T-cell (primary cell): ENCODE measurements at regions not wholly inside any gene's neighbourhood (a gene's known extent, or its start where the extent isn't known, plus 50 kb on each side); places are given as distances from the start of the nearest gene placed in this dataset.

ENCODE experiments used
- ATAC-seq, 4 experiments: fragments of 200-7000 bp in 3 of 4; fragments of 150-1000 bp in 1 of 4; cut with Tn5 transposase; replicated peaks in 1 of 4; 1 replicate in 3 of 4; 2 replicates in 1 of 4; pipeline ENCODE4 v1.10.0; 2021; ENCODE audit warnings: moderate library complexity in 3 of 4, mild to moderate bottlenecking in 2 of 4, moderate number of reproducible peaks in 1 of 4
- CTCF ChIA-PET, 2 donors: fragments of 300-600 bp; sonication (Branson Sonifier 250); formaldehyde crosslinking; loops; one replicate each; lab custom pipeline; 2022; ENCODE audit warnings: antibody characterized with exemption in 2 of 2; lab: Charles Lee
- POLR2A ChIA-PET, 2 donors: fragments of 300-600 bp; sonication (Branson Sonifier 250); formaldehyde crosslinking; loops; one replicate each; lab custom pipeline; 2022; ENCODE audit warnings: antibody characterized with exemption in 2 of 2; lab: Charles Lee
- DNase-seq, 35 experiments: peaks; one replicate each; pipeline versions ENCODE4 v3.0.0 to v3.0.0-alpha.2; 2013 to 2023
- H3K27ac ChIP-seq: one replicate; pipeline ENCODE4 v1.5.1; 2013; ENCODE audit warnings: low read length
- H3K27me3 ChIP-seq, 2 experiments: replicated peaks in 1 of 2; 1 replicate in 1 of 2; 2 replicates in 1 of 2; pipeline versions ENCODE4 v1.6.1 to v1.7.0; 2013; ENCODE audit warnings: low read length in 1 of 2, mixed read lengths in 1 of 2; ENCODE audit not compliant: control insufficient read depth in 2 of 2, insufficient read depth in 2 of 2; ENCODE audit errors: extremely low read depth in 1 of 2
- H3K36me3 ChIP-seq, 2 donors: 1 replicate in 1 of 2; 2 replicates in 1 of 2; pipeline versions ENCODE4 v1.6.1 to v1.7.0; 2013; ENCODE audit warnings: low read length in 1 of 2; ENCODE audit not compliant: control insufficient read depth in 2 of 2, insufficient read depth in 1 of 2; ENCODE audit errors: extremely low read depth in 1 of 2
- H3K4me1 ChIP-seq, 2 experiments: 1 replicate in 1 of 2; 2 replicates in 1 of 2; pipeline versions ENCODE4 v1.6.1 to v1.7.0; 2013; ENCODE audit warnings: low read length in 2 of 2, mixed read lengths in 1 of 2; ENCODE audit not compliant: insufficient read depth in 2 of 2, control insufficient read depth in 1 of 2; ENCODE audit errors: extremely low read depth in 1 of 2
- H3K4me3 ChIP-seq, 2 donors: 1 replicate in 1 of 2; 2 replicates in 1 of 2; pipeline versions ENCODE4 v1.5.1 to v1.7.0; 2013; ENCODE audit warnings: mild to moderate bottlenecking in 2 of 2, low read length in 1 of 2, moderate library complexity in 1 of 2; ENCODE audit not compliant: control insufficient read depth in 1 of 2; ENCODE audit errors: extremely low read depth in 1 of 2
- H3K9me3 ChIP-seq: 2 replicates; pipeline ENCODE4 v1.7.0; 2013
- H3K27ac Mint-ChIP-seq, 2 donors: one replicate each; pipeline ENCODE4 v1.8.0; 2020 to 2021; ENCODE audit warnings: mild to moderate bottlenecking in 2 of 2, mixed read lengths in 2 of 2
- H3K27me3 Mint-ChIP-seq, 2 donors: one replicate each; pipeline ENCODE4 v1.8.0; 2021 to 2022; ENCODE audit warnings: mixed read lengths in 2 of 2
- H3K36me3 Mint-ChIP-seq: one replicate; pipeline ENCODE4 v1.8.0; 2021; ENCODE audit warnings: mixed read lengths
- H3K4me1 Mint-ChIP-seq, 3 donors: one replicate each; pipeline ENCODE4 v1.8.0; 2020 to 2022; ENCODE audit warnings: mixed read lengths in 3 of 3, mild to moderate bottlenecking in 1 of 3
- H3K4me3 Mint-ChIP-seq, 3 donors: one replicate each; pipeline ENCODE4 v1.8.0; 2020 to 2022; ENCODE audit warnings: mild to moderate bottlenecking in 3 of 3, mixed read lengths in 3 of 3, moderate library complexity in 3 of 3
- H3K9me3 Mint-ChIP-seq, 3 donors: one replicate each; pipeline ENCODE4 v1.8.0; 2020 to 2022; ENCODE audit warnings: mixed read lengths in 3 of 3
- WGBS: methylation state at CpG from one replicate; pipeline ENCODE4 v1.1.5; 2013; ENCODE audit warnings: missing lambda C conversion rate; ENCODE audit not compliant: insufficient coverage; 5-methylcytosine and 5-hydroxymethylcytosine counted together

DNA sequence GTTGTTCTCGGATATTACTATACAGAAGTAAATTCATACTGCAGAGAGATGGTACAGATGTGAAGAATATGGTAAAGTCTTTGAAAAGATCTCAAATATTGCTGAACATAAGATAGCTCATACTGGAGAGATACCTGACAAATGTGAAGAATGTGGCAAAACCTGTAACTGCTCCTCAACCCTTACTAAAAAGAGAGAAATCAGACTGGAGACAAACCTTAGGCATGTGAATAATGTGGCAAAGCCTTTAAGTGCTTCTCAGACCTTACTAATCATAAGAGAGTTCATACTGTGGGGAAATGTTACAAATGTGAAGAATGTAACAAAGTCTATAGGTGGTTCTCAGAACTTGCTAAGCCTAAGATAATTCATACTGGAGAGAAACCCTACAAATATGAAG, 986.0 kb upstream of the TSPY4 start:
- H3K4me1 ChIP-seq, result no peaks in the 10 kb centered on the region
- no peak overlapping the region for H3K4me3 ChIP-seq
- ChIA-PET CTCF (no interaction called here), POLR2A (no interaction called here)
- no peaks in the 10 kb centered on the region for H3K27me3 ChIP-seq
- no peak for ATAC-seq
- H3K9me3 ChIP-seq, result no peaks in the 10 kb centered on the region
- no peak for DNase-seq
- no peaks in the 10 kb centered on the region for H3K4me1 Mint-ChIP-seq
- WGBS, result no CpG with 5 or more reads among the region's 1 CpG
- no peak overlapping the region for H3K27ac Mint-ChIP-seq
- no peaks in the 10 kb centered on the region for H3K36me3 ChIP-seq
- no peak overlapping the region for H3K4me3 Mint-ChIP-seq
- H3K9me3 Mint-ChIP-seq, result no peaks in the 10 kb centered on the region
- H3K27ac ChIP-seq, result no peak overlapping the region
- H3K27me3 Mint-ChIP-seq, result no peaks in the 10 kb centered on the region
- no peaks in the 10 kb centered on the region for H3K36me3 Mint-ChIP-seq

DNA sequence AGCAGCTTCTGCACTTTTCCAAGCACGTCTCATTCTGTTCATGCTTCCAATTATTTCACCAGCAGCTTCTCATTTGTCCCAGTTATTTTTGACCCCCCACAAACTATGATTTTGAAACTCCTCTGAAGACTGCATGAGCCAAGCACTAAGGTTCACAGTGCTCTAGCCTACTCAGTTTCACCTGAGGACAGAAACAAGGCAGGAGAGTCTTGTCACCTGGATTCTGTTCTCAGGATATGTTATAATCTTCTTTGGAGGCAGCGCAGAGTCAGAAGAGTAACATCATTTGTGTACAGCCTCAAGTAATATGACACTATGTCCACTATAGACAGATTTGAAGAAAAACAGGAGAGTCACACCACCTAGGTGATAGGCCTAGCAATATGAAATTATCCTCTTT, 985.1 kb upstream of the TSPY4 start:
- no CpG with 5 or more reads among the region's 2 CpGs for WGBS

GRCh38 chrY:8358161-8358560, 979.1 kb upstream of the TSPY4 start:
- Histone ChIP-seq H3K36me3 (no peaks in the 10 kb centered on the region), H3K9me3 (no peaks in the 10 kb centered on the region), H3K4me3 (no peak overlapping the region), H3K27me3 (no peaks in the 10 kb centered on the region), H3K27ac (no peak overlapping the region), H3K4me1 (no peaks in the 10 kb centered on the region)
- POLR2A ChIA-PET, result no interaction called here
- DNase-seq (no peak), ATAC-seq (no peak)
- Mint-ChIP-seq H3K9me3 (no peaks in the 10 kb centered on the region), H3K27ac (no peak overlapping the region), H3K4me1 (no peaks in the 10 kb centered on the region), H3K36me3 (no peaks in the 10 kb centered on the region), H3K27me3 (no peaks in the 10 kb centered on the region), H3K4me3 (no peak overlapping the region)
- CTCF ChIA-PET, result no interaction called here

More for the DNA sequence above, 985.1 kb upstream of the TSPY4 start:
- H3K27me3 ChIP-seq, result no peaks in the 10 kb centered on the region
- DNase-seq (no peak), ATAC-seq (no peak)
- Mint-ChIP-seq H3K36me3 (no peaks in the 10 kb centered on the region), H3K4me3 (no peak overlapping the region), H3K27ac (no peak overlapping the region), H3K27me3 (no peaks in the 10 kb centered on the region), H3K4me1 (no peaks in the 10 kb centered on the region), H3K9me3 (no peaks in the 10 kb centered on the region)
- H3K9me3 ChIP-seq, result no peaks in the 10 kb centered on the region
- H3K27ac ChIP-seq, result no peak overlapping the region
- no peak overlapping the region for H3K4me3 ChIP-seq
- CTCF ChIA-PET, result no interaction called here
- H3K4me1 ChIP-seq, result no peaks in the 10 kb centered on the region
- POLR2A ChIA-PET, result no interaction called here
- no peaks in the 10 kb centered on the region for H3K36me3 ChIP-seq

DNA sequence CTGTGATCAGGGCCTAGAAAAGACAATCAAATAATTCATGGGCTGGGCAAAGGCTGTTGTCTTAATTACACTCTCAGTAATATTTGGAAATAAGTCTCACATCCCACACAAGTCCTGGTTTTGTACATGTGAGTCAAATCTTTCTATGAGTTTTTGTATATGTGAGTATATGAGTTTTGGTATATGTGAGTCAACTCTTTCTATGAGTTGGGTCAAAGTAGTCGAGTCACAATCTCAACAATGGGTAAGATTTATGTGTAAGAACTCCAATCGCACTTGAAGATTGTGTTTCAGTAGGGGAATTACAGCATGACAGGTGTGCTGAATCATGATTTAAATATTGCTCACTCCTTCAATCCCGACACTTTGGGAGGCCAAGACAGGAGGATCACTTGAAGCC, 975.5 kb upstream of the TSPY4 start:
- Histone ChIP-seq H3K4me1 (no peaks in the 10 kb centered on the region), H3K27me3 (no peaks in the 10 kb centered on the region), H3K27ac (no peak overlapping the region), H3K36me3 (no peaks in the 10 kb centered on the region), H3K4me3 (no peak overlapping the region), H3K9me3 (no peaks in the 10 kb centered on the region)
- Mint-ChIP-seq H3K4me1 (no peaks in the 10 kb centered on the region), H3K36me3 (no peaks in the 10 kb centered on the region), H3K4me3 (no peak overlapping the region), H3K9me3 (no peaks in the 10 kb centered on the region), H3K27me3 (no peaks in the 10 kb centered on the region), H3K27ac (no peak overlapping the region)
- POLR2A ChIA-PET, result no interaction called here
- no CpG with 5 or more reads among the region's 3 CpGs for WGBS
- CTCF ChIA-PET, result no interaction called here
- ATAC-seq (no peak), DNase-seq (no peak)

DNA sequence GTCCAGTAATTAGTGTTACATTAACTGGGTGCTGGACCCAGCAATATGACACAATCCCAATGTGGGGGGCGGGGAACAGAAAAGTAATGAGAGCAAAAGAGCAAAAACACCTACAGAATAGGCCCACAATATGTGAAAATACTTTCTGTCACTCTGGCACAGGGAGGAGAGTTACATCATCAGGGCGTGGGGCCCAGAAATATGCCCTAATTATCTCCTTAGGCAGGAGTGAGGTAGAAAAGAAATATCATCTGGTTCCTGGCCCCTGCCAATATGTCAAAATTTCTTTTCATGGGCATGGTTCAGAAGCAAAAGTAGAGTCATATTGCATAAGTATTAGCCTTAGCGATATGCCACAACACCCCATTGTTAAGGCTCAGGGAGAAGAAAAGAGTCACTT, 959.8 kb upstream of the TSPY4 start:
- CTCF ChIA-PET, result no interaction called here
- Histone ChIP-seq H3K4me3 (no peak overlapping the region), H3K27ac (no peak overlapping the region), H3K9me3 (no peaks in the 10 kb centered on the region), H3K4me1 (no peaks in the 10 kb centered on the region), H3K36me3 (no peaks in the 10 kb centered on the region), H3K27me3 (no peaks in the 10 kb centered on the region)
- no peaks in the 10 kb centered on the region for H3K9me3 Mint-ChIP-seq
- no CpG with 5 or more reads among the region's 3 CpGs for WGBS
- no peak overlapping the region for H3K27ac Mint-ChIP-seq
- no peaks in the 10 kb centered on the region for H3K27me3 Mint-ChIP-seq
- H3K4me3 Mint-ChIP-seq, result no peak overlapping the region
- no peak for ATAC-seq
- H3K36me3 Mint-ChIP-seq, result no peaks in the 10 kb centered on the region
- no peak for DNase-seq
- POLR2A ChIA-PET, result no interaction called here
- no peaks in the 10 kb centered on the region for H3K4me1 Mint-ChIP-seq

- H3K36me3 ChIP-seq, result no peaks in the 10 kb centered on the region
- Mint-ChIP-seq H3K4me1 (no peaks in the 10 kb centered on the region), H3K27me3 (no peaks in the 10 kb centered on the region), H3K9me3 (no peaks in the 10 kb centered on the region), H3K36me3 (no peaks in the 10 kb centered on the region), H3K27ac (no peak overlapping the region), H3K4me3 (no peak overlapping the region)
- POLR2A ChIA-PET, result no interaction called here
- no peaks in the 10 kb centered on the region for H3K9me3 ChIP-seq
- CTCF ChIA-PET, result no interaction called here
- no peaks in the 10 kb centered on the region for H3K4me1 ChIP-seq
- no peak overlapping the region for H3K27ac ChIP-seq
- WGBS, result 80% methylated on average over 2 of the region's 3 CpGs
- no peak overlapping the region for H3K4me3 ChIP-seq
- ATAC-seq, result no peak
- DNase-seq, result no peak
- no peaks in the 10 kb centered on the region for H3K27me3 ChIP-seq
These were observed 957.5 kb upstream of the TSPY4 start for GRCh38 chrY:8379800-8380199.

DNA sequence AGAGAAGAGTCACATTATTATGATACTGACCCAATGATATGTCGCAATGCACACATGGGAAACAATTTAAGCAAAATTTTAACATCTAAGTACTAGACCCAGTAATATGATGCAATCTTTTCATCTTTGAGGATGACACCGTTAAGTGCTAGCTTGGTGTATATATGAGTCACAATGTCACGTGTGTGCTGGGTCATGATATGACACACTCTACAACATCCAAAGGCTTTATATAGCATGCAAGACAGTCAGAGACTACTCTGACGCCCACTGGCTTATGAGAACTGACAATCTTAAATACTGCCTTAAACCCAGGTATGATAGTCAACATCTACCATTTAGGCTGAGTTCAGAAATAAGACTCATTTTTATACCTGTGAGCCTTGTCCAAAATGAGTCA, 955.8 kb upstream of the TSPY4 start:
- Mint-ChIP-seq H3K4me1 (no peaks in the 10 kb centered on the region), H3K27me3 (no peaks in the 10 kb centered on the region), H3K9me3 (no peaks in the 10 kb centered on the region), H3K27ac (no peak overlapping the region), H3K36me3 (no peaks in the 10 kb centered on the region), H3K4me3 (no peak overlapping the region)
- POLR2A ChIA-PET, result no interaction called here
- Histone ChIP-seq H3K4me3 (no peak overlapping the region), H3K9me3 (no peaks in the 10 kb centered on the region), H3K36me3 (no peaks in the 10 kb centered on the region), H3K27ac (no peak overlapping the region), H3K27me3 (no peaks in the 10 kb centered on the region), H3K4me1 (no peaks in the 10 kb centered on the region)
- ATAC-seq (no peak), DNase-seq (no peak)
- no CpG with 5 or more reads among the region's 4 CpGs for WGBS
- CTCF ChIA-PET, result no interaction called here
